NCI-H2081 treated with DMSO at 0.1 percent for 48 hours (cell line): ENCODE measurements at regions not wholly inside any gene's neighbourhood (a gene's known extent, or its start where the extent isn't known, plus 50 kb on each side); places are given as distances from the start of the nearest gene placed in this dataset.
"Not testable (repeated sequence)": the region's sequence is repeated elsewhere in the genome, so short reads cannot be mapped to it uniquely, and the experiment has no call there.

Source experiments
- DNase-seq: peaks from one replicate; lab custom pipeline; 2025; lab: John Stamatoyannopoulos, UW

DNA sequence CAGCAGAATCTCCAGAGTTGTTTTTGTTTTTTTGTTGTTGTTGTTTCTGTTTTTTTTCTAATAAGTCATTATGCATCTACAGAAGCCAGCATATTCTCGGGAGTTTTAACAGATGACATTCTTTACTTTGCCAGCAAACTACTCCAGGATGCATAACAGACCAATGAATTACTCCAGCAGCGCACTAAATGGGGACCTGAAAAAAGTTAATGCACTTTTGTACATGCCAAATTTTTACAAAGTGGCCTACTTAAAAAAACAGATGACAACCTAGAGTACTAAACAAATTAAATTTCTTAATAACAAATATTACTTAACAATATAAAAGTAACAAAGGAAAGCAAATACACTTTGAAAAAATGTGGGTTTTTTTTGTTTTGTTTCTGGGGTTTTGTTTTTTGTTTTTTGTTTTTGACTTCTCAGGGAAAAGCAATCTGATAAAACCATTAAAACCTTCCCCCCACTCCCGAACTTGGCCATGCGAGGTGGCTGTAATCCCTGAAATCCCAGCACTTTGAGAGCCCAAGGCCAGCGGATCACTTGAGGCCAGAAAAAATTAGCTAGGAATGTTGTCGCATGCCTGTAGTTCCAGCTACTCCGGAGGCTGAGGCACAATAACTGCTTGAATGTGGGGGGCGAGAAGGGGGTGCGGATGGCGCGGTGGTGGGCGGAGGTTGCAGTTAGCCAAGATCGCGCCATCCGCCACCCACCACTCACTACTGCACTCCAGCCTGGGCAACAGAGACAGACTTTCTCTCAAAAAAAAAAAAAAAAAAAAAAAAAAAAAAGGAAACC lies 352.4 kb downstream of the CETN3 start:
- DNase-seq: no peak

DNA sequence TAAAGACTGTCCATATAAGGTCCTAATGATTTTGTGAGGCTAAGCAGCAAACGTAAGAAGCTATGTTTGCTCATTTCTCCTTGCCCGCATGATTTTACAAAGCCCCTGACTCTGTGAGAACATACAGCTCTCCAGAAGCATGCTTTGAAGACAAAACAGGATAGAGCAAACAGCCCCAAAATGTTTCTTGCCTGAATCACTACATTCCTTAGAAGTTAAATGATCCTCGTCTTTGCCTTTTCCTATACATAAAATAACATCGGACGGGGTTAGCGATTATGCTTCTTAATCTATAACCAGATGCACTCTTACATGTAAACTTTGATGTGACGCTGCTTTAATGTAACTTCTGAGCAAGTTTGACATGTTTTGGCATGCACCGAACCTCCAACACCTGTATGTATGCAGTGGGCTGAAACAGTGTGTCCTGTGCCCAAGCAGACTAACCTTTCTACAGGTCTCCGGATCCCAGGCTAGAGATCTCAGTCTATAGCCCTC lies 353.7 kb downstream of the CETN3 start:
- DNase-seq: no peak

DNA sequence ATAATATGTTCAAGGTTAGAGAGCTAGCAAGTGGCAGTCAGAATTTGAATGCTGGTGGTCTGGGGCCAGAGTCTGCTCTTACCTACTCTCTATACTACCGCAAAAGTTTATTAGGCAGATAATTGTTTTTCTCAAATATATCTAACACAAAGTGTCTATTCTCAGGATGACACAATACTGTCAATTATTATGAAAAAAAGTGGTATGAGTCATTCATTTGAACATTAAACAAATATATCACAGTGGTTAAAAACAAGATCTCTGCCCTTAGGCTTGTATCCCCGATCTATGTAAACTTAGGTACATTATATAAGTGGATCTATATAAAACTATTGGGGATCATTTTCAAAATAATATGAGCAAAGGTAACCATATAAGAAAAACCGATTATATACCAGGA lies 354.9 kb downstream of the CETN3 start:
- DNase-seq: no peak

DNA sequence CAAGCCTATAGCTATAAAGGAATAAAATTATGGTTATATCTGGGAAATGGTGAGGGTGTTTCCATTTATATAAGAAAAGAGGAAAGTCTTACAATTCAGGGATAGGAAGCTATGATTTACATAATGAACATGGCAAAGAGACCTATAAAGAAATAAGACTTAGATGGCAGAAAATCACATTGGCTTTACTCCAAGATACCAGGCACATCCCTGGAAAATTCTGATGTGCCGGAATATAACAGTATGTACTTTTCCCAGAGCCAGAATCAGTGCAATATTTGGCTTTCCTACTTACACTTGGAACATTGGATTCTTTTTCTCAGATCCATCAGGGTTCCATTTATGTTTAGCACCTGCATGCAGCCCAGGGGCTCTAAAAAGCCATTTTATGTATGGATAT lies 357.8 kb downstream of the CETN3 start:
- DNase-seq: no peak

DNA sequence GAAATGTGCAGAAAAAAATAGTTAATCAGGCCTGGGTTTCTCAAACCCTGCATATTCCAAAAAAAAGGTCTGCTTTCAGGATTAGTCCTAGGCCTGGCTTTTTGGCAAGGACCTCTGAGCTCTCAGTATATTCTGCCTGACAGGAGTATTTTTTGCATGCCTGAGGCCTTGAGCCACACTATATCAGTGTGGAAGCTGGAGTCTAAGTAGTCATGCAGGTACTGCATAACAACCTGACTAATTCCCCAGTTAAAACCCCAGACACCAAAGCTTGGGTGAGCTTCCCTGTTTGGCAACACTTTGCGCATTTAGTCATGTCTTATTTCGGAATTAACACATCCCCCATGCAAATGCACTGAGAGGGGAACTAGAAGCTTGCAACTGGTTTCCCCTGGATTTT lies 359.5 kb downstream of the CETN3 start:
- no peak for DNase-seq

DNA sequence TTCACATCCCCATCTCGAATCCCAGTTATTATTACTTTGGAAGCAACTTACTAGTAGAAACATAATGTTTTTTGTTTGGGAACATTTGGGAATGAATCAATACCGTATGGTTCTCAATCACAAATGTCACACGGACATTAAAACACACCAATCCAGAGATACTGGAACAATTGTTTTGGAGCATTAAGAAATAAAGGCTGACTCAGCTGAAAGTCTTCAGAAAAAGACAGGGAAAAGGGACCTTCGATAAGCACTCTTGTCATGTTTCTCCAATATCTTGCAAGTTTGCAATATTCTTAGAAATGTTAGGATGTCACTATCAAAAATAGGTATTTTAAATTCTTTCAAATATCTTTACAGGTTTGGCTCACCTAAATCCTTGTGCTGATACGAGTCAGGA lies 362.4 kb downstream of the CETN3 start:
- no peak for DNase-seq

DNA sequence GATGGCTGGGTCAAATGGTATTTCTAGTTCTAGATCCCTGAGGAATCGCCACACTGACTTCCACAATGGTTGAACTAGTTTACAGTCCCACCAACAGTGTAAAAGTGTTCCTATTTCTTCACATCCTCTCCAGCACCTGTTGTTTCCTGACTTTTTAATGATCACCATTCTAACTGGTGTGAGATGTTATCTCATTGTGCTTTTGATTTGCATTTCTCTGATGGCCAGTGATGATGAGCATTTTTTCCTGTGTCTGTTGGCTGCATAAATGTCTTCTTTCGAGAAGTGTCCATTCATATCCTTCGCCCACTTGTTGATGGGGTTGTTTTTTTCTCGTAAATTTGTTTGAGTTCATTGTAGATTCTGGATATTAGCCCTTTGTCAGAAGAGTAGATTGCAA lies 369.5 kb downstream of the CETN3 start:
- DNase-seq: not testable (repeated sequence)

DNA sequence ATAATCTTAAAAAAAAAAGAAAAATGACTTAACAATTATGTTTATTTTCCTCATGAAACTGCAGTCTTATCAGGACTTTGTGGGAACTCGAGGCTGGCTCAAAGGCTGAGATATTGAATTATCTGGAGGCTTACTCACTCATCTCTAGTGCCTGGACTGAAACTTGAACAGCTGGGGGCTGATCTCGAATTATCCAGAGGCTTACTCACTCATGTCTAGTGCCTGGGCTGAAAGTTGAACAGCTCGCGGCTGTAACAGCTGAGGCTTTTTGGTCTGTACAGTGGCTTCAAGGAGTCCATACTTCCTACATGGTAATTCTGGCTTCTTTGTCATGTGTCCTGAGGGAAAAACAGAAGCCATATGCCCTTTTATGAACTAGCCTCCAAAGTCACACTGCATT lies 371.9 kb downstream of the CETN3 start:
- no peak for DNase-seq

DNA sequence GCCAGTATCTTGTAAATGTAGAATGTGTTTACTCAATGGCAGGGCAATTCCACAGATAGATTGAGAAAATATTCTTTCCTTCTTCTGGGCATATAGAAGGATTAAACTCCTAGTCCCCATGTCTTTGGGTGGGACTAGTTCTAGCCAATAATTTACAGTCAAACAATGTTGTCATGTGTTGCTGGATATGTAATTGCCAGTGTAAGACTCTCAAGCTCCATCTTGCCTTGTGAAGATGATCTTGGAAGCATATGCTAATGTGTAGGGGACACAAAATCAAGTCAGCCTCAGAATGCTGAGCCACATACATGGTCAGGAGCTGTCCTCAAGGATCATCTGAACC lies 386.9 kb downstream of the CETN3 start:
- no peak for DNase-seq

DNA sequence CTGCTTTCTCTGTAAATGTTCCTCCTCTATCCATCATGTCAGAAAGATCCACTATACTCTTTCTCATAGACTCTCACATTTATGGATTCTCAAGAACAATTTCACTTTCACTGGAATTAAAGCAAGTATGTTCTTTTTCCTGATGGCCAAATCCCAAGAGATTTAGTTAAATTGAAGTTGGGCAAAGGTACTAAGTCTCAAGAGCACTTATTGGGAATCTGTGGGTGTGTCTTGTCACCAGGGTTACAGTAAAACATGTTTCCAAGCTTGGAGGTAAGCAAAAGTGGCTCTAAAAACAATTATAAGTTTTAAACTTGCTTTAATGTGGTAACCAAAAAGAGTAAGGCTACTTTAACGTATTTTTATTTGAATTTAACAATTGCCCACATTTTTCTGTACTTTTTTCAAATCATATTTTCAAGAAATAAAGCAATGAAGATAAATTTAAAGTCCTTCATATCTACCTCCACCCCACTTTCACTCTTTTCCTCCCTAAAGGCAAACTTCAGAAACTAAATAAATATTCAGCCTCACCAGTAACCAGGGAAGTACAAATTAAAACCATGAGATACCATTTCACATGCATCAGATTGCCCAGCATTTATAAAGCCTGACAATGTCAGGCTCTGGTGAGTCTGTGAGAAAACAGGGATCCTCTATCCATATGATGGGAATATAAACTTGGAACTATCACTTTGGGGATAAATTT lies 387.4 kb downstream of the CETN3 start:
- DNase-seq: no peak

DNA sequence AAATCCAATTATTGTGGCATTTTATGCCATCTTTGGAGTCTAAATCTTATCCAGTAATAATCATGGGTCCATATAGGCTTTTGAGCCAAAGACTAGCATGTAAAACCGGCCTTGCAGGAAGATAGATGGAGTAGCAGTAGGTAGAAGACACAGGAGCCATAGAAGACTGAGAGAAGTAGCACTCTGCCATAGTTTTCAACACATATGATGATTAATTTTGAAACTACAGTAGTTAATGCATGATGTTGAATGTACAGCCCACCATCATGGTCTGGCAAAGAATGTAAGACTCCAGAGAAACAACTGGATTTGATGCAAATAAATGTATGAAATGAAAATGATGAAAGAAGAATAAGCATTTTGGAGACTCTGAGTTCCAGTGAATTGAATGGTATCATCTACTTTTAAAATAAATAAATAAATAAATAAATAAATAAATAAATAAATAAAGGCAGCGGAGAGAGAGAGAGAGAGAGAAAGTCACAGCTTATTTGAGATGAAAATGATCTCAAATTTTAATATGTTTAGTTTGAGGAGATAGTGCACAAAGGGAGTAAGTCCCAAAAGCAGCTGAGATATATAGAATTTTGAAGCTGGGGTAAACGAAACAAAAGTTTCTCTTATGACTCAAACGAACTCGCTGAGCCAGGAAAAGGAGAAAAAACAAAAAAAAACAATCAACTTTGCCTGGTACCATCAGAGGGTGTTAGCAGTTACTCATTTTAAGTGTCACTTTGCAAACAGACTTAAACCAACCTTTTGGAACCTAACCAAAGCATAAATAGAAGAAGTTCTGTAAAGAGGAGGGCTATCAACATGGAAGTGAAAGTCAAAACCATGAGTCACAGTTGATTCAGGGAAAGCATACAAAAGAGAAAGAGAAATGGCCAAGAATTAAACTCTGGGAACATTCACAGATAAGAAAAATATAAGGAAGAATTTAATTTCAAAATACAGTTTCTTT lies 388.7 kb downstream of the CETN3 start:
- no peak for DNase-seq

DNA sequence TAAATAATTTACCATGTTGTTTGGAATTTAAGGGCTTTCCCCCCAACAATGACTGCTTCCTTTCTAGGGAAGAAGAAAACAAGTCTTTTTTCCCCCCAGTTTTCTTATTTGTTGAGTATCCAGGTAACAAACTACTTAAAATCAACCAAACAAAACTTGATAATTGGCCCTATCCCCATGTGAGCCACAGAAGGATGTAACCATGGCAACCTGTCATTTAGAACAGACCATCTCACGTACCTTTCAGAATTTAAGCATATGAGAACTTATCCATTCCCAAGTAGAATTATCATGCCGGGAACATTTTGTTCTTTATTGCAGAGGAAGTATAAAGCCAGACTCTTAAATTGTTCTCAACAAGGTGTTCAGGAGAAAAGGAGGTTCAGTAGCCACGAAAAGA lies 392.3 kb downstream of the CETN3 start:
- DNase-seq: no peak

DNA sequence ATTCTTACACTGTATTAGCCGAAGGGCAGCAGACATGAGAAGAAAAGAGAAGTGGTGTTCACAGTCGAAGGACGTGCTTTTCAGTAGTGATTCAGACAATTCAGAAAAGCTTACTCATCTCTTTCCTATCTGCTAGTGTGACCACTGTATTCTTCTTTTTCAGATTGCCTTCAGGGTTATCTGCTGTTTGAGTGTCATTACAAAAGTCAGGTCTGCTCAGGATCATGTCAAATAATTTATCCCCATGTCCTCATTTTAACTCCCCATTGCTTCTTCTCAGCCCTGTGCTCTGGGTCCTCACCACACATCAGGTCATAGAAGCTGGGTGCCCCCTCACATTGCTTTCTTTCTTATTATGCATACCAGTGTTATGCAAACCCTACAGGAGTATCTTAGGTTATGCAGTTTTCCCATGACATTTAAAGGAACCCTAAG lies 394.0 kb downstream of the CETN3 start:
- DNase-seq: no peak

DNA sequence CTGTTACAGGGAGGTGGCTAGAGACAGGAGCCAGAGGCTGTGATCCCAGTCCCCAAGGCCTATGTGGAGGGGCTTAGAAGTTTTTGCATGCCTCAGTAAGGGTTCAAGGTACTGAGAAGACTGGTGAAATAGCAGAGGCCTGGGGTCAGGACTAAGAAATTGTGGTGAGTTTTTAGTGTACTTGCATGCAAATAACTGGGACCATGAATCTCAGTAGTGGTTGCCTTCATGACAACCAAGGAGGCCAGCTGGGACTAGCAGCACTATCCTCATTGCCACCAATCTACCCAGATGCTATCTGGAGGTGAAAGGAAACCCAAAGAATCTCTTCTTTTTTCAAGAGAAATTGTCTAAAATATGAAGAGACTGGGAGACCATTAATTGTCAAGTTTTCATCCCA lies 395.1 kb downstream of the CETN3 start:
- no peak for DNase-seq

DNA sequence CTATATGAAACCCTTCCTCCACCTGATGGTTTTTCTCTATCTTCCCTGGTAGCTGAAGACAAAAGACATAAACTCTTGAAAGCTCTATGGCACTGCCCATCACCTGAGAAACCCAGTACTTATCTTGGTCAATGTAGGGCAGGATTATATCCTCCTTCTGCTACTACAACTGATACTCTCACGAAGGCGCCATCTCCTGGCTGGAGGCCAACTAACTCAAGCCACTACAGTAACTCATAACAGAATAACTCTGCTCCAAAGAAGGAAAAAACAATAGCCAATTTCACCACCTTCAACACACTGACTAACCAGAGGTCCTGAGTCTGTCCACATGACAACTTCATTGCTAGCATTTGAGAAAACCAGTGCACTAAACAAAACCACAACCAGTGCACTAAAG lies 409.2 kb downstream of the CETN3 start:
- DNase-seq: no peak

DNA sequence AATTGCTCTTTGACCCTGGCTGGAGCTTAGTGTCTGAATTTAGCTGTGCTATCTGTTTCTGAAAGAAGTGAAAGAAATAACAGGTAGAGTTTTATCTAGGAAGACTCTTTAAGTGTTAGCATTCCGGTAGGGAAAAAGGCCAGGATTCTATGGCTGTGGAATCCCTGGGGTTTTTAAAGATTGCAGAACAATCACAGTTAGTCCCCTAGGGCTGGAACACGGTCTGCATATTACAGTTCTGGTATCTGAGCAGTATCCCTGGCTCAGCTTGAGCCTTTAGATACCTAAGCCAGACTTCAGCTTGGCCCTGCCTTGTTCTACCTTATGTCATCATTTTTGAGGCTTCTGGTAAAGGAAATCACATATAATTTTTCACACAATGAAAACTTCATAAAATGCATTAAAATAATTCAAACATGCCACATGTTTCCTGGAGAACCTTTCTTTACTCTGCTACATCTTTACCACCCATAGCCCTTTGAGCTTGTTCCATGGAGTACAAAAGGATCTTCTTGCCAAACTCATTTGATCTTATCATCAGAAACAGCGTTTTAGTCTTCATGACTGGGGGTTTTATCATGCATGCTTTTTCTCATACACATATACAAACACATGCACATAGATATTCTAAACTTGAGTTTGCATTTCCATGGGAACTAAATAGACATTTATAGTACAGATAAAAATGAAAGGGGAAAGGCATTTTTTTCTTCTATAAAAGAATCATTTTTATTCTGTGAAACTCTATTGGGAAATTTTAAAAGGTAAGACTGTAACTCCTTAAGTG lies 410.8 kb downstream of the CETN3 start:
- DNase-seq: no peak

DNA sequence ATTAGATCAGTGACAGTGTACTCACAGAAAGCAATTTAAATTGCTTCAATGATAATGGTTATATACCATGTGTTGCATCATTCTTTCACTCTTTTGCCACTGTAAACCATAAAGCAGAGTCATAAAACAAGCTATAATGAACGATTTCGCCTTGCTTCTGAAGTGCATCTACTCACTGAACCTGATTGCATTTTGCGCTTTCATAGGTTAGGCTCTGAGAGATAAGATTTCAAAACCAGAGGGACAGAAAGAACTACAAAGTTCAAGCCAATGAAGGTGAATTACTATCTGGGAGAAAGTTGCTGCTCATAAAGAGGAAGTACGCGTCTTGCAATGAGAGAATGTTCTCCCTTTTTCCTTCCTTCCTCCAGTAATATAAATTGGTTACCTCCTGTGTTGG lies 412.7 kb downstream of the CETN3 start:
- no peak for DNase-seq

DNA sequence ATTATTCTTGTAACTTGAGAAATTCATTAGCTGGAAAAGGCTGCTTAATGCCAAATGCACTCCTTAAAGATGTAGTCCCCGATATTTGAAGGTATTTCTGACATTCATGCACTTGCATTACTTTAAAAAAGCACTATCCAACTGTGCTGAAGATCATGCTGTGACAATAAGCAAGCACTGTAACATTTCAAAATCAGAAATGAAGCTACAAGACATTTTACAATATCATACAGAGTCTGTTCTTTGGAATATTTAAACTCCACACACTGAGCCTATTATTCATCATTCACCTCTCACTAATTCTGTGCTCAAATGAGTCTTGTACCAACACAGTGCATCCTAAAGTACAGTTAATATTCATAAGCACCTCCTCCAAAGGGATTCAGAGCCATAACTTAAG lies 413.2 kb downstream of the CETN3 start:
- DNase-seq: no peak

DNA sequence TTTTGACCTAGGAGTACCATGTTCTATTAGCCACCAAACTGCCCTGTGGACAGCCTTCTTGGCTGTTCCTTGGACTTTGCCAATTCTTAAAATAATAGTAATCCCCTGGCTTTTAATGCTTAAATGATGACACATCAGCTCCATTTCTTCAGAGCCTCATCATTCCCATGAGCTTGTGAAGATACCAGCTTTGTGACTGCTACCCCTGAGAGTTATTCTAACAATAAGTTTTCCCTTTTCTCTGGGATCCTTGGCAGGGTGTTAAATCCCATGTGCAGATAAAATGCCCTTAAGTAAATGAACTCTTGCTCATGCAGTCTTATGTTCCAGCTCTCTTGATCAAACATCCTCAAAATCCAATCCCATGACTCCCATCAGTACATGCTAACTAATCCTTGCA lies 415.3 kb downstream of the CETN3 start:
- DNase-seq: no peak

DNA sequence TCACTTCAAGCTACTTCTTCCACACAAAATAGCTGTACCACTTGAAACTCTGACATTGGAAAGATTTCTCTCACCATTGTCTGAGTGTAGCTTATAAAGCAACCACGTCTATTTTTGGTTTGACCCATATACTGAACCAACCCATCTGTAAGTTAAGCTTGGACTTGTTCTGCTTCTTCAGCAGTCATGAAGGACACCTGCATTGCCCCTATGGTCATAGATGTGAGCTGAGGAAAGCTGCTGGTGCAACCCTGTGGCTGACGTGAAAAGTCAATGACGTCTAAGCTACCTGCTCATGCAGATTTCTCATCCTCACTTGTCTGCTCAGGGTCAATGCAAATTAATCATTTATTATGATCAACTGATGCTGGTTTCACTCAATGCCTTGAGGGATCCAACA lies 417.4 kb downstream of the CETN3 start:
- DNase-seq: no peak

DNA sequence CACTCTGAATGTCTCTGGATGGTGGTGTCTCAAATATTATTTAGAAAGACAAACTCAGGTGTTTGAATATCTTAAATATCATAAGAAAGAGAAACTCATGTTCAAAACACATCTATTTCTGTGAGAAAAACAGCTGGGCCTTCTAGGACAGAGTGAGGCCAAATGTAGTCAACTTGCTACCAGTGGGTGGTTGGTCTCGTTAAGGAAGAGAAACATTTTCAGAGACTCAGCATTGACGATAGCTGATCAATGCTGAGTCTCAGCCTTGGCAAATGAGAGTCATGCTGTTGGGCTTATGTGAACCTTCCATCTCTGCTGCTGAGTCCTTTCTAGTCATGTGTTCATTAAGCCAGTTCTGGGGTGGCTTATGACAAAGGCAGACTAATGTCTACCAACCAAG lies 418.0 kb downstream of the CETN3 start:
- no peak for DNase-seq

DNA sequence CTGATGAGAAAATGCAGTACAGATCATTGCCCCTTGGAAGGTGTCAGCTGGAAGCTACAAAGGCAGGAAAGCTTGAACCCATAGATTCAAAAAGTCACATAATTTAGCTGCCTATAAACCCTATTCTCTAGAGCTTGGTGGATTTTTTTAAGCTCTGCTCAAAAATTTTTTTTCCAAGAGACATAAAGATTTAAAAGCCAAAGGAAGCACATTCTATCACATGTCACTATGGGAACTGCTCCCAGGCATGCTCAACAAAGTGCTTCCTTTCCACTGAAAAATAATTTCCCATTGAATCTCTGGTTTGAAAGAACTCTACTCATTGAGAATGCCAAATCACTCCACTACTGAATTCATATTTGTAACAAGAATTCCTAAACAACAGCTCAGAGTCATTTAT lies 419.8 kb downstream of the CETN3 start:
- DNase-seq: no peak
